ENCODE measurements at regions not wholly inside any gene's neighbourhood (a gene's known extent, or its start where the extent isn't known, plus 50 kb on each side); places are given as distances from the start of the nearest gene placed in this dataset.

GRCh38 chr13:105144020-105144419 lies 1391.4 kb downstream of the EFNB2 start:
- H3K4me3 ChIP-seq (ENCODE audit: low read depth, low read length), result no peak overlapping the region

- no peak overlapping the region for H3K4me3 ChIP-seq (ENCODE audit: low read depth, low read length)
These were observed 1392.9 kb downstream of the EFNB2 start for GRCh38 chr13:105142556-105142955.

- H3K4me3 ChIP-seq (ENCODE audit: low read depth, low read length), result no peak overlapping the region
These were observed 1395.8 kb downstream of the EFNB2 start for GRCh38 chr13:105139380-105140285.

GRCh38 chr13:105139048-105139379 lies 1396.4 kb downstream of the EFNB2 start:
- no peak overlapping the region for H3K4me3 ChIP-seq (ENCODE audit: low read depth, low read length)

- H3K4me3 ChIP-seq (ENCODE audit: low read depth, low read length), result no peak overlapping the region
These were observed 1399.4 kb downstream of the EFNB2 start for GRCh38 chr13:105135852-105136615.

GRCh38 chr13:105127732-105128131 lies 1407.7 kb downstream of the EFNB2 start:
- no peak overlapping the region for H3K4me3 ChIP-seq (ENCODE audit: low read depth, low read length)

GRCh38 chr13:105121221-105121620 lies 1414.2 kb downstream of the EFNB2 start:
- no peak overlapping the region for H3K4me3 ChIP-seq (ENCODE audit: low read depth, low read length)

- no peak overlapping the region for H3K4me3 ChIP-seq (ENCODE audit: low read depth, low read length)
These were observed 1417.0 kb downstream of the EFNB2 start for GRCh38 chr13:105118426-105118985.

GRCh38 chr13:105116966-105117365 lies 1418.5 kb downstream of the EFNB2 start:
- no peak overlapping the region for H3K4me3 ChIP-seq (ENCODE audit: low read depth, low read length)

GRCh38 chr13:105112561-105112960 lies 1422.9 kb downstream of the EFNB2 start:
- no peak overlapping the region for H3K4me3 ChIP-seq (ENCODE audit: low read depth, low read length)

- H3K4me3 ChIP-seq (ENCODE audit: low read depth, low read length), result no peak overlapping the region
These were observed 1427.7 kb downstream of the EFNB2 start for GRCh38 chr13:105107781-105108180.

- H3K4me3 ChIP-seq (ENCODE audit: low read depth, low read length), result no peak overlapping the region
These were observed 1430.0 kb downstream of the EFNB2 start for GRCh38 chr13:105105471-105105870.

GRCh38 chr13:105097521-105097920 lies 1437.9 kb downstream of the EFNB2 start:
- H3K4me3 ChIP-seq (ENCODE audit: low read depth, low read length), result no peak overlapping the region

- H3K4me3 ChIP-seq (ENCODE audit: low read depth, low read length), result no peak overlapping the region
These were observed 1445.4 kb downstream of the EFNB2 start for GRCh38 chr13:105089858-105090643.

GRCh38 chr13:105087945-105088344 lies 1447.5 kb downstream of the EFNB2 start:
- H3K4me3 ChIP-seq (ENCODE audit: low read depth, low read length), result no peak overlapping the region

- no peak overlapping the region for H3K4me3 ChIP-seq (ENCODE audit: low read depth, low read length)
These were observed 1450.5 kb downstream of the EFNB2 start for GRCh38 chr13:105084931-105085330.

GRCh38 chr13:105083992-105084391 lies 1451.5 kb downstream of the EFNB2 start:
- H3K4me3 ChIP-seq (ENCODE audit: low read depth, low read length), result no peak overlapping the region

- no peak overlapping the region for H3K4me3 ChIP-seq (ENCODE audit: low read depth, low read length)
These were observed 1460.7 kb downstream of the EFNB2 start for GRCh38 chr13:105074755-105075154.

- no peak overlapping the region for H3K4me3 ChIP-seq (ENCODE audit: low read depth, low read length)
These were observed 1462.4 kb downstream of the EFNB2 start for GRCh38 chr13:105073041-105073440.

GRCh38 chr13:105070452-105070851 lies 1465.0 kb downstream of the EFNB2 start:
- H3K4me3 ChIP-seq (ENCODE audit: low read depth, low read length), result no peak overlapping the region

GRCh38 chr13:105069106-105069505 lies 1466.4 kb downstream of the EFNB2 start:
- no peak overlapping the region for H3K4me3 ChIP-seq (ENCODE audit: low read depth, low read length)

Data from iPS-11a (cell line).